GM19395 (cell line): ENCODE measurements at regions not wholly inside any gene's neighbourhood (a gene's known extent, or its start where the extent isn't known, plus 50 kb on each side); places are given as distances from the start of the nearest gene placed in this dataset.

Source experiments
- ATAC-seq: cut with Tn5 transposase; IDR thresholded peaks from one replicate; pipeline ENCODE4 v1.9.1; 2021; ENCODE audit warnings: mild to moderate bottlenecking, moderate library complexity; ENCODE audit not compliant: unreplicated experiment

DNA sequence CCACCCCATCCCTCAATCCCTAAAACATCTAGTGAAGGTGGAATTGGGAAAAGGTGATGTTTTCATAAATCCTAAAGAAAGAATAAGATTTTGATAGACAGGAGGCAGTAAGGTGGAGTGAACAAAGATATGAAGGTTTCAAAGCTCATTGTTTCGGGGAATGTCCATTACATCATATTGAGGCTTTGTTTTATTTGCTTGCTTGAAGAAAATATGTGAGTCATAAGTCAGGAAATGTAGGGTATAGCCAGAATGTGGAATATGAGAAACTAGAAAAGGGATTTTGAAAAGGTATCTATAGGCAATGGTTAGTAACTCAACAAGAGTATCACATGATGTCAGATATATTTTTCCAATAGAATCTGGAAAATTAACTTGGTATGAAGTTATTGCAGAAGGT lies 1178.5 kb upstream of the ACVR2A start:
- no peak for ATAC-seq

DNA sequence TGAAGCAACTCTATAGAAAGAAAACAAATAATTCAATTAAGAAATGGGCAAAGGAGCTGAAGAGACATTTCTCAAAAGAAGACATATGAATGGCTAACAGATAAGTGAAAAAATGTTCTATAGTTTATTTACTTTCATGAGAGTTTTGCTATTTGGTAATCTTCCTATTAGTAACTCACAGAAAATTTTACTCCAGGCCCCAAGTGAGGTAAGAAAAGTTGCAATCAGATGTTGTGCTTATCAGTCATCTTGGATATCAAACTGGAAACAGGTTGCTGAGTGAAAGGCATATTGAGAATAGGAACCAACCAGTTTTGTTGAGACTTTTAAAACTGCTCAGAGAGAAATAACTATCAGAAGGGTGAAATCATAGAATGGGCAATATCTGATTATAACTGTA lies 1179.0 kb upstream of the ACVR2A start:
- ATAC-seq: no peak

GRCh38 chr2:146661473-146662096 lies 1183.2 kb upstream of the ACVR2A start:
- ATAC-seq: no peak

GRCh38 chr2:146659976-146660375 lies 1184.9 kb upstream of the ACVR2A start:
- ATAC-seq: no peak

- ATAC-seq: no peak
Observed at GRCh38 chr2:146652311-146652710, 1192.5 kb upstream of the ACVR2A start.

- no peak for ATAC-seq
Observed at GRCh38 chr2:146651361-146651760, 1193.5 kb upstream of the ACVR2A start.

- ATAC-seq: no peak
Observed at GRCh38 chr2:146642066-146642465, 1202.8 kb upstream of the ACVR2A start.

- no peak for ATAC-seq
Observed at GRCh38 chr2:146634230-146635097, 1210.4 kb upstream of the ACVR2A start.

DNA sequence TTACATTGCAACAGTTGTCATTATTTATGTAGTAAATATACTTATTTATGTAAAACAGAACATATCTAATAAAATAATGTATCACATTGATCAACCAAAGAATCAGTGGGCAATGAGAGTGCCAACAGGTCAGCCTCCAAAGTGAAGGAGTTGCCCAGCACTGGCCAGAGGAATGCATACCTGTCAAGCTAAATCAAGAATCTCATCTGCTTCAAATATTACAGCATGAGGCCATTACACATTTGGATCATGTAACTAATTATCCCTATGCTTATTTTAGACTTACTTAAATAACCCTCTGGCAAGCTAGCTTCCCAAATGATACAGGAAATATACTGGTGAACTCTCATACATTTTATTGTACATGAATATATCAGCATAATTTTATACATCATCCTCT lies 1211.7 kb upstream of the ACVR2A start:
- no peak for ATAC-seq

DNA sequence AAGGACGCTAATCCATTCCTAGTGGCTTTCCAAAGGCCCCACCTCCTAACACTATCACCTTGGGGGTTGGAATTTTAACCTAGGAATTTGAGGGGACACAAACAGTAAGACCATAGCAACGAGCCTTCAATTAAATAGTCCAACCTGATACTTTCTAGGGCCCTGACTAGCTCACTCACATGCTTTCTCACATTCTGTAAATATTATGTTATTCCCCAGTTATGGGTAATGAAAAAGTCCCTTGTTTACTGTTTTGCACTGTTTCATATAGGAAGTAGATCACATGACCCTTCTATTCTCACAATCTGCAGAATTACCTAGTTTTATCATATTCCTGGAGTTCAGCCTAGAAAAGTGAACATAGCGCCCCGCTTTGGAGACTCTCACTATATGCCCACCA lies 1212.1 kb upstream of the ACVR2A start:
- no peak for ATAC-seq

DNA sequence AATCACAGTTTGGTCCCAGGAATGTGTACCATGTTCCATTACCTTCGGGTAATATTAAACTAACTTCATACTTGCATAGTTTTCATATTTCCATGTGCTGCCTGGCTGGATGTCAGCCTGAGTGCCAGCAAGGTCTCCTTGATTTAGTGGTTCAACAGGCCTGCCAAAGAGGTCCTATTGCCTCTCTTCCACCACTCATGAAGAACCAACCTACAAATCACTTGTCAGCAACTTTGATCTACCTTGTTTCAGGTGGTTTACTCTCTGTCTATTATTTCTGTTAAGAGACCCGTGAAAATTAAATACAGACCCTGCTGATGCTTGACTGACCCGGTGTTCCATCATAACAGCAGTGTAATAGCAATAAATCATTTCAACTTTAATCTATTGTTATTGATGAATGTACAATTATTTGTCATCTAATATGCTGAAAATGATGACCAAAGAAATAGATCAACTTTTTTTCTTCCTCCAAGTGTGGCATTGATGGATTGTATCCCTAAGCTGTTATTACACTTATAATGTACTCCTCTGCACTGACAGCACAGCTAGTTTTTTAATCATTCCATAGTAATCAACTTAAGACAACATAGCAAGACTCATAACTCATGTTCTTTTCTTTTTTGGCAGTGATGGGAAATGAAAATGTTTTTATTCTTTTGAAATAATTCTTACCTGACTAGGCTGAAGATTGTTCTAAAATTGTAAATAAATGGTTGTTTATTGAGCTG lies 1220.2 kb upstream of the ACVR2A start:
- ATAC-seq: no peak

- ATAC-seq: no peak
Observed at GRCh38 chr2:146623771-146624170, 1221.1 kb upstream of the ACVR2A start.

DNA sequence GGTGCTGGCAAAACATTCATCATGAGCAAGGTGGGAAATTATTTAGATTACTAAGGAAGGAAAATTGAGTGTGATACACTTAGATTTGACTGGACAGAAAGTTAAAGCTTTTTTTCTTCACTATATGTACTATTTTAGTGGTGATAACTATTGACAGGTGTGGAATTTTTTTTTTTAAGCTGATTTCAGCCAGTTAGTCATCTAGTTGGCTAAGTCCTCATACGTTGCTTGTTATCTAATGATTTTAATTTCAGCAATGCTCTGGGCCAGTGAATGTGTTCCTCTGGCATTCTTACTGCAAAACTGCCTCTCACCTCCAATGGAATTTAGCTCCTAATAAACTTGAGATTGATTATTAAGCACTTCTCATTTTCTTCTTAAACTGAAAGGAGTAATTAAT lies 1223.2 kb upstream of the ACVR2A start:
- ATAC-seq: no peak

- no peak for ATAC-seq
Observed at GRCh38 chr2:146615778-146616177, 1229.1 kb upstream of the ACVR2A start.

DNA sequence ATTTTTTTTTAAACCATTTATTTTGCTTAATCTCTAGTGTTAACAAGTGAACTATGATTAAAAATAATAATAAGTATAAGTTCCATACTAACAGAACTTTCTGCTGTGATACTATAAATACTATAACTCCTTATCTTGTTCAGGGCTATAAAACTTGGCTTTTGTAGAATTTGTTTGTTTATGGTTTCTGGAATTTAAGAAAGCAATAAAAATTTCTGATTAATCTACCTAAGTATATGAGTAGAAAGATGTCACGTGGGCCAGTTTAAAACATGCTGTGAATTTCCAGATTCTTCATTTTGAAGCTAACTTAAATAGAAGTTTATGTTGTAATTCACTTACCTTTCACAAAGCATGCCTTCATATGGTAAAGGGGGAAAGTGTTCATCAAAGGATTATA lies 1236.3 kb upstream of the ACVR2A start:
- no peak for ATAC-seq

GRCh38 chr2:146604521-146604920 lies 1240.3 kb upstream of the ACVR2A start:
- no peak for ATAC-seq

GRCh38 chr2:146602856-146603255 lies 1242.0 kb upstream of the ACVR2A start:
- ATAC-seq: no peak

DNA sequence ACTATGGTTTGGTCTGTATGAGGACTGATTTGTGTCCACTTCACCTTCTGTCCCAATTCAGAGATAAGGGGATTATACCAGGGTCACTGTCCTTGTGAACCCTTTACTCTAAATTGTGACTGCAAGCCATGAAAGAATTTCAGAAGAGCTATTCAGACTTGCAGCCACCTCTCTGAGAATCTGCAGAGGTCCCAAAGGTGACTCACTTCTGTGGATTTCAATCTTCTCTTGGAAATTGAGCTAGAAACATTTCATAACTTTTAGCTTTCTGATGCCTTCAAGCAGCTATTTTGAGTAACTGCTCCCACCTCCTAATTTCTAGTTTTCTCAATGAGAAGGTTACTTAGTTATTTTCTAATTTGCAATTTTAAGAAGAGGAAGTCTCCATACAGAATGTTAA lies 1242.4 kb upstream of the ACVR2A start:
- no peak for ATAC-seq

- ATAC-seq: no peak
Observed at GRCh38 chr2:146598791-146599190, 1246.0 kb upstream of the ACVR2A start.

DNA sequence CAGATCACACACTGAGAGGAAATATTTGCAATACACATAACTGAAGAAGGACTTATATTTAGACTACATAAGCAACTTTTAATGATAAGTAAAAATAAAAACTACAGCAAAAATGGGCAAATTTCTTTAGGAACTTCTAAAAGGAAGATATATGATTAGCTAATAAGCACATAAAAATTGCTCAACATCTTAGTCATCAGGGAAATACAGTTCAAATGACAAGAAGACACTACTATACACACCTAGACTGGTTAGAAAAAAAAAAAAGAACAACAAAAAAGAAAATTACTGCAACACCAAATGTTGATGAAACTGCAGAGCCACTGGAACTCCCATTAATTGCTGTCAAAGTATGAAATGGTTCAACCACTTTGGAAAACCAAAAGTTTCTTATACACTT lies 1247.5 kb upstream of the ACVR2A start:
- ATAC-seq: no peak

DNA sequence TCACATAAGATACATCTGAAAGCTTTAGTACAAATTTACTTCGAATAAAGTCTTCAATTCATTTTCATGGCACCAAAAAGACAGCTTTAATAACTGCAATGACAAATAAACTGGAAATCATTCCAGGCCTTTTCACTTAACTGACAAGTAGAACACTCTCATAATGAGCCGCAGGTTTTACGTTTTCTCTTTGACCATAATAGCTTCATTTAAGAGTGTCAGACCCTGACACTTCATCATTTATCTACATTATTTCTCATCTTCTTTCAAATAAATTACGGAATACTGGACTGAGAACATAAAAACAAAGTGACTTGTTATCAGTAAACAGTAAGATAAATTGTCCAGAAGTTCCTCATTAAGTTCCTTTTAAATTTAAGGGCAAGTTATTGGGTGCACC lies 1252.9 kb upstream of the ACVR2A start:
- ATAC-seq: no peak

- no peak for ATAC-seq
Observed at GRCh38 chr2:146587291-146587713, 1257.5 kb upstream of the ACVR2A start.
